ENCODE measurements at regions not wholly inside any gene's neighbourhood (a gene's known extent, or its start where the extent isn't known, plus 50 kb on each side); places are given as distances from the start of the nearest gene placed in this dataset.

DNA sequence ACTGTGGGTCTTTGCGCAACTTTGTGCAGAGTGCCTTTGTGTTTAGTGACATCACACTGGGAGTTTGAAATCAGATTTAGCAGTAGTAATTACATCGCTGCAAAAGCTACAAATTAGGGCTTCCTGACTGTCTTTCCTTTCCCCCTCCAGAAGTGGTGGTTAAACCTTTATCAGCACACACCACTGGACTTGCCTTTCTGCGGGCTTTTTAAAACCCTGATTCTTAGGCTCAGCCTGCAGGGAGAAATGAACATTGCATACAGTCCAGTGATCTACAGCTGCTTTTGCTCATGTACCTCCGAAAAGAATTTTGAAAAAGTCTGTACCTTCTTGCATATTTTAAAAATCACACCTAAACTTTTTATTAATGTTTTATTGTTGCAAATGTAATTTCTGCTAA is 219.7 kb upstream of the NAALADL2 start:
- no peak overlapping the region for H3K56ac ChIP-seq (replicated peaks; ENCODE audit: insufficient read length, low read depth, low read length)
- no peak overlapping the region for H3K4me3 ChIP-seq (ENCODE audit: extremely low read depth in 1 of 4, insufficient read depth in 2 of 4, low read depth in 3 of 4, low read length in 4 of 4)
- no peak overlapping the region for H3K9ac ChIP-seq (replicated peaks in 1 of 4; ENCODE audit: extremely low read depth in 1 of 4, low read depth in 3 of 4, low read length in 3 of 4)
- no peak overlapping the region for H4K91ac ChIP-seq (replicated peaks; ENCODE audit: insufficient read length, low read length)
- no peak overlapping the region for H2BK12ac ChIP-seq (ENCODE audit: low read depth, low read length)
- H3K79me1 ChIP-seq (ENCODE audit: low read depth, low read length) = no peaks in the 10 kb centered on the region
- FAIRE-seq (no peak), DNase-seq (ENCODE audit: low read depth in 1 of 2, low spot score in 2 of 2) (no peak)
- no peak overlapping the region for H3K4me2 ChIP-seq (ENCODE audit: insufficient read depth in 1 of 2, low read depth in 2 of 2, low read length in 2 of 2)
- POLR2A ChIA-PET (ENCODE audit: partially characterized antibody) = interaction anchor here (1.6 kb wide), 1 partner anchor 99 kb away, joined by 3 read pairs; no protein-coding TSS in a partner anchor
- H4K5ac ChIP-seq (ENCODE audit: insufficient read length, low read depth, low read length) = no peak overlapping the region
- H4K8ac ChIP-seq (ENCODE audit: extremely low read depth, insufficient read depth, low read length) = no peak overlapping the region
- no peak overlapping the region for H2AFZ ChIP-seq (ENCODE audit: low read length)
- no peaks in the 10 kb centered on the region for H3K27me3 ChIP-seq (replicated peaks in 1 of 4; ENCODE audit: control insufficient read depth in 3 of 4, extremely low read depth in 1 of 4, insufficient read depth in 3 of 4, low read length in 3 of 4)
- no peak overlapping the region for H3K14ac ChIP-seq (ENCODE audit: insufficient read length)
- no peaks in the 10 kb centered on the region for H3K23me2 ChIP-seq (ENCODE audit: low read depth, low read length)
- no peak overlapping the region for H3K23ac ChIP-seq (ENCODE audit: insufficient read length)
- WGBS, 2 experiments (ENCODE audit: extremely low coverage in 1 of 2, insufficient coverage in 1 of 2, insufficient read length in 1 of 2, insufficient replicate concordance in 2 of 2, low coverage in 1 of 2, low lambda C conversion rate in 2 of 2, missing lambda C conversion rate in 1 of 2) = 89% methylated on average over 4 of the region's 4 CpGs; no CpG with 5 or more reads in 1 of the 2 experiments
- no peak overlapping the region for H2BK15ac ChIP-seq (ENCODE audit: low read length)
- no peaks in the 10 kb centered on the region for H3K36me3 ChIP-seq (ENCODE audit: control insufficient read depth in 2 of 4, insufficient read depth in 4 of 4, low read length in 3 of 4)
- no peak overlapping the region for H2BK20ac ChIP-seq (ENCODE audit: low read length)
- no peaks in the 10 kb centered on the region; a peak in 1 of 4 replicates for H3K9me3 ChIP-seq (ENCODE audit: insufficient read depth in 2 of 2, low read depth in 1 of 2, low read length in 1 of 2)
- H3K27ac ChIP-seq (ENCODE audit: low read depth, low read length) = no peak overlapping the region
- H2BK5ac ChIP-seq (ENCODE audit: low read depth, low read length) = no peak overlapping the region
- no peaks in the 10 kb centered on the region for H4K20me1 ChIP-seq (replicated peaks in 1 of 2; ENCODE audit: control insufficient read depth in 1 of 2, insufficient read depth in 2 of 2, low read length in 2 of 2)
- no peak for TF ChIP-seq POLR2A (IDR thresholded peaks at IDR 0.05; ENCODE audit: control extremely low read depth in 1 of 2, low read depth in 2 of 2, low read length in 2 of 2)
- H2BK120ac ChIP-seq (replicated peaks; ENCODE audit: low read depth, low read length) = no peak overlapping the region
- no peak overlapping the region for H3K18ac ChIP-seq (ENCODE audit: extremely low read depth, low read length)
- no peak overlapping the region for H2AK5ac ChIP-seq (ENCODE audit: low read depth, low read length)
- CTCF ChIA-PET (ENCODE audit: partially characterized antibody) = interaction anchor here (0.8 to 1.5 kb wide), 4 partner anchors 9 to 104 kb away, joined by 3 read pairs; no protein-coding TSS in a partner anchor
- no peak overlapping the region for H3K4ac ChIP-seq (replicated peaks; ENCODE audit: insufficient read length, low read depth, low read length)
- H3K4me1 ChIP-seq (replicated peaks in 1 of 4; ENCODE audit: control insufficient read depth in 3 of 4, insufficient read depth in 4 of 4, low read length in 3 of 4) = peaks cover 0 to 3% (median 0%) of the 10 kb centered on the region in 4 experiments; a peak in 1 of 7 replicates
- H3K79me2 ChIP-seq (ENCODE audit: control insufficient read depth in 1 of 2, insufficient read depth in 2 of 2, low read length in 2 of 2) = no peaks in the 10 kb centered on the region
